H1 (cell line): ENCODE measurements at regions not wholly inside any gene's neighbourhood (a gene's known extent, or its start where the extent isn't known, plus 50 kb on each side); places are given as distances from the start of the nearest gene placed in this dataset.

Experiments
- CTCF ChIA-PET: fragments of 300-600 bp; sonication (Branson Sonifier 250); formaldehyde crosslinking; loops from one replicate; lab custom pipeline; 2021; ENCODE audit not compliant: partially characterized antibody; lab: Charles Lee
- POLR2A ChIA-PET: fragments of 300-600 bp; sonication (Branson Sonifier 250); formaldehyde crosslinking; loops from one replicate; lab custom pipeline; 2021; ENCODE audit warnings: inconsistent platforms; ENCODE audit not compliant: partially characterized antibody; lab: Charles Lee
- DNase-seq, 2 experiments: peaks; one replicate each; pipeline versions ENCODE4 v3.0.0 to v3.0.0-alpha.2; 2010 to 2022; ENCODE audit warnings: low spot score in 2 of 2, low read depth in 1 of 2, mixed read lengths in 1 of 2
- FAIRE-seq: peaks from 2 replicates; lab custom pipeline; 2011; peaks lifted over from hg19 to GRCh38; lab: Jason Lieb, UNC
- H2AFZ ChIP-seq: 2 replicates; pipeline ENCODE4 v1.8.1; 2012; ENCODE audit warnings: low read length, inconsistent platforms
- H2AK5ac ChIP-seq: 2 replicates; pipeline ENCODE4 v1.6.1; 2013; ENCODE audit warnings: low read depth, low read length
- H2BK120ac ChIP-seq: replicated peaks from 2 replicates; pipeline ENCODE3; 2013; ENCODE audit warnings: low read depth, low read length, inconsistent platforms
- H2BK12ac ChIP-seq: 2 replicates; pipeline ENCODE4 v1.6.1; 2013; ENCODE audit warnings: low read depth, low read length
- H2BK15ac ChIP-seq: 2 replicates; pipeline ENCODE4 v1.6.1; 2013; ENCODE audit warnings: low read length
- H2BK20ac ChIP-seq: 2 replicates; pipeline ENCODE4 v1.6.1; 2013; ENCODE audit warnings: low read length
- H2BK5ac ChIP-seq: 2 replicates; pipeline ENCODE4 v1.6.1; 2013; ENCODE audit warnings: low read depth, low read length
- H3K14ac ChIP-seq: 2 replicates; pipeline ENCODE4 v1.6.1; 2013; ENCODE audit warnings: inconsistent platforms; ENCODE audit not compliant: insufficient read length
- H3K18ac ChIP-seq: 2 replicates; pipeline ENCODE4 v1.6.1; 2013; ENCODE audit warnings: low read length; ENCODE audit errors: extremely low read depth
- H3K23ac ChIP-seq: 2 replicates; pipeline ENCODE4 v1.6.1; 2013; ENCODE audit warnings: inconsistent platforms; ENCODE audit not compliant: insufficient read length
- H3K23me2 ChIP-seq: 2 replicates; pipeline ENCODE4 v1.6.1; 2013; ENCODE audit warnings: low read depth, low read length
- H3K27ac ChIP-seq: 2 replicates; pipeline ENCODE4 v1.6.1; 2011; ENCODE audit warnings: low read depth, low read length, inconsistent platforms
- H3K27me3 ChIP-seq, 4 experiments: replicated peaks in 1 of 4; 1 replicate in 1 of 4; 2 replicates in 3 of 4; pipeline versions ENCODE4 v1.6.1 to v1.8.1; 2011 to 2013; ENCODE audit warnings: low read length in 3 of 4, mild to moderate bottlenecking in 3 of 4, inconsistent platforms in 2 of 4, mixed read lengths in 2 of 4, moderate library complexity in 1 of 4; ENCODE audit not compliant: control insufficient read depth in 3 of 4, insufficient read depth in 3 of 4; ENCODE audit errors: extremely low read depth in 1 of 4
- H3K36me3 ChIP-seq, 4 experiments: 2 replicates each; pipeline versions ENCODE4 v1.6.1 to v1.8.1; 2011 to 2013; ENCODE audit warnings: mild to moderate bottlenecking in 4 of 4, low read length in 3 of 4, moderate library complexity in 2 of 4, control low read depth in 1 of 4, inconsistent platforms in 1 of 4; ENCODE audit not compliant: insufficient read depth in 4 of 4, control insufficient read depth in 2 of 4
- H3K4ac ChIP-seq: replicated peaks from 2 replicates; pipeline ENCODE3; 2013; ENCODE audit warnings: low read length, low read depth, mixed read lengths, inconsistent platforms; ENCODE audit not compliant: insufficient read length
- H3K4me1 ChIP-seq, 4 experiments: replicated peaks in 1 of 4; 1 replicate in 1 of 4; 2 replicates in 3 of 4; pipeline versions ENCODE4 v1.6.1 to v1.8.1; 2011 to 2013; ENCODE audit warnings: low read length in 3 of 4, inconsistent platforms in 2 of 4, mixed read lengths in 1 of 4; ENCODE audit not compliant: insufficient read depth in 4 of 4, control insufficient read depth in 3 of 4
- H3K4me2 ChIP-seq, 2 experiments: 2 replicates each; pipeline versions ENCODE4 v1.6.1 to v1.8.1; 2011 to 2013; ENCODE audit warnings: low read depth in 2 of 2, low read length in 2 of 2, control low read depth in 1 of 2, inconsistent platforms in 1 of 2, mild to moderate bottlenecking in 1 of 2; ENCODE audit not compliant: insufficient read depth in 1 of 2
- H3K4me3 ChIP-seq, 4 experiments: fragments of 200-600, 300-600 bp in 1 of 4; sonication (generic), shearing (Covaris generic), sonication (Bioruptor Twin) in 1 of 4; 2 replicates each; pipeline versions ENCODE4 v1.5.1 to v1.8.1; 2011 to 2016; ENCODE audit warnings: low read length in 4 of 4, low read depth in 3 of 4, control low read depth in 2 of 4, inconsistent platforms in 2 of 4, mild to moderate bottlenecking in 2 of 4, mixed read lengths in 1 of 4, moderate library complexity in 1 of 4; ENCODE audit not compliant: insufficient read depth in 2 of 4; ENCODE audit errors: extremely low read depth in 1 of 4
- H3K56ac ChIP-seq: replicated peaks from 2 replicates; pipeline ENCODE3; 2013; ENCODE audit warnings: low read depth, mild to moderate bottlenecking, mixed read lengths, low read length, inconsistent platforms; ENCODE audit not compliant: insufficient read length
- H3K79me1 ChIP-seq: 2 replicates; pipeline ENCODE4 v1.6.1; 2013; ENCODE audit warnings: low read depth, low read length, control low read depth
- H3K79me2 ChIP-seq, 2 experiments: 2 replicates each; pipeline versions ENCODE4 v1.6.1 to v1.8.1; 2012 to 2013; ENCODE audit warnings: low read length in 2 of 2, mild to moderate bottlenecking in 2 of 2, inconsistent platforms in 1 of 2; ENCODE audit not compliant: insufficient read depth in 2 of 2, control insufficient read depth in 1 of 2
- H3K9ac ChIP-seq, 4 experiments: replicated peaks in 1 of 4; 1 replicate in 1 of 4; 2 replicates in 3 of 4; pipeline versions ENCODE4 v1.6.1 to v1.8.1; 2011 to 2013; ENCODE audit warnings: low read depth in 3 of 4, low read length in 3 of 4, control low read depth in 2 of 4, mild to moderate bottlenecking in 2 of 4, moderate library complexity in 2 of 4, inconsistent platforms in 1 of 4; ENCODE audit errors: extremely low read depth in 1 of 4
- H3K9me3 ChIP-seq, 2 experiments: 2 replicates each; pipeline versions ENCODE4 v1.6.1 to v1.8.1; 2012 to 2013; ENCODE audit warnings: mild to moderate bottlenecking in 2 of 2, moderate library complexity in 2 of 2, control low read depth in 1 of 2, inconsistent platforms in 1 of 2, low read depth in 1 of 2, low read length in 1 of 2, mixed read lengths in 1 of 2; ENCODE audit not compliant: insufficient read depth in 2 of 2
- H4K20me1 ChIP-seq, 2 experiments: replicated peaks in 1 of 2; 2 replicates each; pipeline versions ENCODE3 to v1.8.1; 2011 to 2013; ENCODE audit warnings: inconsistent platforms in 2 of 2, low read length in 2 of 2, mild to moderate bottlenecking in 1 of 2; ENCODE audit not compliant: insufficient read depth in 2 of 2, control insufficient read depth in 1 of 2
- H4K5ac ChIP-seq: 2 replicates; pipeline ENCODE4 v1.6.1; 2013; ENCODE audit warnings: low read length, low read depth, mixed read lengths, inconsistent platforms; ENCODE audit not compliant: insufficient read length
- H4K8ac ChIP-seq: 2 replicates; pipeline ENCODE4 v1.8.0; 2013; ENCODE audit warnings: mild to moderate bottlenecking, moderate library complexity, low read length, inconsistent platforms; ENCODE audit not compliant: insufficient read depth; ENCODE audit errors: extremely low read depth
- H4K91ac ChIP-seq: replicated peaks from 2 replicates; pipeline ENCODE3; 2013; ENCODE audit warnings: low read length, mixed read lengths, inconsistent platforms; ENCODE audit not compliant: insufficient read length
- BCL11A ChIP-seq, 2 experiments: IDR thresholded peaks; one replicate each; pipeline ENCODE4 v1.6.1; 2011; ENCODE audit warnings: low read depth in 2 of 2, low read length in 2 of 2, mild to moderate bottlenecking in 2 of 2
- CHD1 ChIP-seq: IDR thresholded peaks from 2 replicates; pipeline ENCODE4 v1.6.1; 2012; ENCODE audit warnings: low read depth, low read length, improper control_type of control experiment
- MAFK ChIP-seq: IDR thresholded peaks from 2 replicates; pipeline ENCODE4 v1.6.1; 2012; ENCODE audit warnings: low read depth, mild to moderate bottlenecking, improper control_type of control experiment, low read length
- NANOG ChIP-seq: IDR thresholded peaks from 2 replicates; pipeline ENCODE4 v1.6.1; 2011; ENCODE audit warnings: low read length, low read depth, mild to moderate bottlenecking, inconsistent platforms; ENCODE audit not compliant: insufficient read depth, poor library complexity, severe bottlenecking
- SP2 ChIP-seq: IDR thresholded peaks from 2 replicates; pipeline ENCODE4 v1.6.1; 2012; ENCODE audit warnings: mild to moderate bottlenecking, low read length, inconsistent platforms
- WGBS, 2 experiments: shearing (Covaris generic) in 1 of 2; methylation state at CpG; one replicate each; pipeline versions ENCODE4 v1.1.6 to v1.1.7; 2013 to 2015; ENCODE audit warnings: low lambda C conversion rate in 2 of 2, mixed read lengths in 2 of 2, inconsistent platforms in 1 of 2, low coverage in 1 of 2, missing lambda C conversion rate in 1 of 2; ENCODE audit not compliant: insufficient replicate concordance in 2 of 2, insufficient coverage in 1 of 2, insufficient read length in 1 of 2; ENCODE audit errors: extremely low coverage in 1 of 2, missing lambda C conversion rate in 1 of 2; 5-methylcytosine and 5-hydroxymethylcytosine counted together

DNA sequence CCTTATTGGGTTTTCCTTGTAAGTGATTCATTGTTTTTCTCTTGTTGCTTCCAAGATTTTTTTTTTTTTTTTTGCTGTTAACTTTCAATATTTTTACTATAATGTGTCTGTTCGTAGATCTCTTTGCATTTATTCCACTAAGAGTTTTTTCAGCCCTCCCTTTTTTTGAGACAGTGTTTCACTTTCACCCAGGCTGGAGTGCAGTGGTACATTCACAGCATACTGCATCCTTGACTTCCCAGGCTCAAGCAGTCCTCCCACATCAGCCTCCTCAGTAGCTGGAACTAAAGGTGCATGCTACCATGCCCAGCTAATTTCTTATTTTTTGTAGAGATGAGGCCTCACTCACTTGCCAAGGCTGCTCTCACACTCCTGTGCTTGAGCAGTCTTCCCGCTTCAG is 1282.0 kb upstream of the CNTN5 start:
- FAIRE-seq: no peak
- POLR2A ChIA-PET: no interaction called here
- H4K5ac ChIP-seq: no peak overlapping the region
- CTCF ChIA-PET: interaction anchor here (0.9 kb wide), 1 partner anchor 48 kb away, joined by 3 read pairs; no protein-coding TSS in a partner anchor
- H2BK120ac ChIP-seq: no peak overlapping the region
- WGBS, 2 experiments: 93% methylated on average over 2 of the region's 2 CpGs; no CpG with 5 or more reads in 1 of the 2 experiments
- no peaks in the 10 kb centered on the region for H3K23me2 ChIP-seq
- no peak overlapping the region for H3K4ac ChIP-seq
- no peak overlapping the region for H3K14ac ChIP-seq
- no peak overlapping the region for H3K4me2 ChIP-seq
- H2BK5ac ChIP-seq: no peak overlapping the region
- no peak overlapping the region for H2AK5ac ChIP-seq
- H3K27ac ChIP-seq: no peak overlapping the region
- H3K79me2 ChIP-seq: no peaks in the 10 kb centered on the region
- H2BK20ac ChIP-seq: no peak overlapping the region
- no peak overlapping the region for H3K4me3 ChIP-seq
- H3K9me3 ChIP-seq: no peaks in the 10 kb centered on the region
- H3K56ac ChIP-seq: no peak overlapping the region
- no peak overlapping the region for H4K8ac ChIP-seq
- no peaks in the 10 kb centered on the region for H3K4me1 ChIP-seq
- no peaks in the 10 kb centered on the region for H4K20me1 ChIP-seq
- H3K23ac ChIP-seq: no peak overlapping the region
- 0 out of 2 replicates have a peak overlapping the region, but pooled peaks have one; percentile 39 for H2AFZ ChIP-seq
- H2BK12ac ChIP-seq: no peak overlapping the region
- H3K79me1 ChIP-seq: no peaks in the 10 kb centered on the region
- no peak overlapping the region for H4K91ac ChIP-seq
- no peak overlapping the region for H3K18ac ChIP-seq
- H3K36me3 ChIP-seq: no peaks in the 10 kb centered on the region
- no peak for DNase-seq
- no peak overlapping the region for H2BK15ac ChIP-seq
- H3K9ac ChIP-seq: no peak overlapping the region
- no peaks in the 10 kb centered on the region for H3K27me3 ChIP-seq
- TF ChIP-seq BCL11A (IDR thresholded peaks at IDR 0.05; ENCODE audit: low read depth in 2 of 2, low read length in 2 of 2): no peak
- TF ChIP-seq CHD1: no peak
- TF ChIP-seq MAFK: no peak
- no peak for TF ChIP-seq NANOG
- no peak for TF ChIP-seq SP2
